Fibroblast of skin of back (primary cell): ENCODE measurements at regions not wholly inside any gene's neighbourhood (a gene's known extent, or its start where the extent isn't known, plus 50 kb on each side); places are given as distances from the start of the nearest gene placed in this dataset.

Experiments
- DNase-seq: peaks from one replicate; pipeline ENCODE4 v3.0.0-alpha.2; 2013

- no peak for DNase-seq
Observed at GRCh38 chr21:27154451-27155129, 187.7 kb upstream of the ADAMTS5 start.

- DNase-seq: no peak
Observed at GRCh38 chr21:27152996-27153395, 186.1 kb upstream of the ADAMTS5 start.

GRCh38 chr21:27149034-27149433, 182.1 kb upstream of the ADAMTS5 start:
- peak; percentile 94 for DNase-seq

GRCh38 chr21:27146268-27146667, 179.4 kb upstream of the ADAMTS5 start:
- DNase-seq: no peak

- no peak for DNase-seq
Observed at GRCh38 chr21:27145134-27145798, 178.4 kb upstream of the ADAMTS5 start.

- no peak for DNase-seq
Observed at GRCh38 chr21:27143476-27143875, 176.6 kb upstream of the ADAMTS5 start.

- DNase-seq: no peak
Observed at GRCh38 chr21:27139526-27139925, 172.6 kb upstream of the ADAMTS5 start.

GRCh38 chr21:27134516-27134915, 167.6 kb upstream of the ADAMTS5 start:
- no peak for DNase-seq

- DNase-seq: peak; percentile 59
Observed at GRCh38 chr21:27132266-27132665, 165.4 kb upstream of the ADAMTS5 start.

GRCh38 chr21:27130154-27130553, 163.3 kb upstream of the ADAMTS5 start:
- DNase-seq: no peak

GRCh38 chr21:27129694-27130093, 162.8 kb upstream of the ADAMTS5 start:
- no peak for DNase-seq

GRCh38 chr21:27129215-27129614, 162.3 kb upstream of the ADAMTS5 start:
- peak; percentile 35 for DNase-seq

GRCh38 chr21:27126140-27126539, 159.3 kb upstream of the ADAMTS5 start:
- no peak for DNase-seq

- DNase-seq: no peak
Observed at GRCh38 chr21:27122686-27123085, 155.8 kb upstream of the ADAMTS5 start.

- no peak for DNase-seq
Observed at GRCh38 chr21:27114111-27114510, 147.2 kb upstream of the ADAMTS5 start.

- DNase-seq: no peak
Observed at GRCh38 chr21:27112186-27112585, 145.3 kb upstream of the ADAMTS5 start.

GRCh38 chr21:27110956-27111355, 144.1 kb upstream of the ADAMTS5 start:
- no peak for DNase-seq

- DNase-seq: no peak
Observed at GRCh38 chr21:27108701-27109100, 141.8 kb upstream of the ADAMTS5 start.

GRCh38 chr21:27108228-27108627, 141.3 kb upstream of the ADAMTS5 start:
- DNase-seq: peak; percentile 54

GRCh38 chr21:27104846-27105431, 138.1 kb upstream of the ADAMTS5 start:
- DNase-seq: peak; percentile 68

- no peak for DNase-seq
Observed at GRCh38 chr21:27103768-27104167, 136.9 kb upstream of the ADAMTS5 start.

GRCh38 chr21:27101523-27101922, 134.6 kb upstream of the ADAMTS5 start:
- DNase-seq: peak; percentile 23

- no peak for DNase-seq
Observed at GRCh38 chr21:27094184-27094948, 127.5 kb upstream of the ADAMTS5 start.
